Lung (tissue), 11 donors: ENCODE measurements at regions not wholly inside any gene's neighbourhood (a gene's known extent, or its start where the extent isn't known, plus 50 kb on each side); places are given as distances from the start of the nearest gene placed in this dataset.

Experiments used
- ATAC-seq: fragments of 200-7000 bp; cut with Tn5 transposase; one replicate; pipeline ENCODE4 v1.9.1; 2020; ENCODE audit warnings: moderate number of reproducible peaks; ENCODE audit not compliant: insufficient read depth, low FRiP score
- DNase-seq, 3 donors: peaks; one replicate each; pipeline ENCODE4 v3.0.0-alpha.2; 2013 to 2017
- H3K27ac ChIP-seq, 2 donors: one replicate each; pipeline ENCODE4 v1.5.1; 2013; ENCODE audit warnings: mild to moderate bottlenecking in 2 of 2, moderate library complexity in 2 of 2, control low read depth in 1 of 2, inconsistent platforms in 1 of 2, low read depth in 1 of 2, low read length in 1 of 2
- H3K27me3 ChIP-seq, 3 donors: one replicate each; pipeline ENCODE4 v1.5.1; 2013; ENCODE audit warnings: low read length in 2 of 3; ENCODE audit not compliant: control insufficient read depth in 3 of 3, insufficient read depth in 3 of 3
- H3K36me3 ChIP-seq, 4 donors: one replicate each; pipeline ENCODE4 v1.5.1; 2013; ENCODE audit warnings: low read length in 4 of 4, mild to moderate bottlenecking in 1 of 4, moderate library complexity in 1 of 4; ENCODE audit not compliant: control insufficient read depth in 4 of 4, insufficient read depth in 4 of 4
- H3K4me1 ChIP-seq, 5 donors: one replicate each; pipeline ENCODE4 v1.5.1; 2013; ENCODE audit warnings: low read length in 5 of 5, mild to moderate bottlenecking in 2 of 5, moderate library complexity in 1 of 5; ENCODE audit not compliant: control insufficient read depth in 5 of 5, insufficient read depth in 5 of 5
- H3K4me3 ChIP-seq: one replicate; pipeline ENCODE4 v1.5.1; 2013; ENCODE audit warnings: mild to moderate bottlenecking, control low read depth, moderate library complexity
- H3K9ac ChIP-seq, 2 donors: one replicate each; pipeline ENCODE4 v1.5.1; 2013; ENCODE audit warnings: low read length in 2 of 2, control low read depth in 1 of 2; ENCODE audit not compliant: insufficient read depth in 1 of 2
- H3K9me3 ChIP-seq, 4 donors: one replicate each; pipeline ENCODE4 v1.5.1; 2013; ENCODE audit warnings: low read length in 3 of 4, mild to moderate bottlenecking in 1 of 4, moderate library complexity in 1 of 4; ENCODE audit not compliant: control insufficient read depth in 4 of 4, insufficient read depth in 3 of 4
- WGBS, 2 donors: extraction: QIAGEN DNeasy Blood & Tissue Kit; methylation state at CpG; one replicate each; pipeline ENCODE4 v1.1.7; 2013; 5-methylcytosine and 5-hydroxymethylcytosine counted together
- TF ChIP-seq, protein P1 (sequence below): IDR thresholded peaks from 2 replicates; pipeline ENCODE4 v1.5.1; 2012; ENCODE audit warnings: mild to moderate bottlenecking; ENCODE audit errors: control extremely low read depth, extremely low read depth
- donor health status: control.
- donor health status: control.
- donor health status: Bipolar disorder and iron deficiency.
- donor health status: healthy.
- donor health status: DM: yes; HTN: yes; CAD: no.

DNA sequence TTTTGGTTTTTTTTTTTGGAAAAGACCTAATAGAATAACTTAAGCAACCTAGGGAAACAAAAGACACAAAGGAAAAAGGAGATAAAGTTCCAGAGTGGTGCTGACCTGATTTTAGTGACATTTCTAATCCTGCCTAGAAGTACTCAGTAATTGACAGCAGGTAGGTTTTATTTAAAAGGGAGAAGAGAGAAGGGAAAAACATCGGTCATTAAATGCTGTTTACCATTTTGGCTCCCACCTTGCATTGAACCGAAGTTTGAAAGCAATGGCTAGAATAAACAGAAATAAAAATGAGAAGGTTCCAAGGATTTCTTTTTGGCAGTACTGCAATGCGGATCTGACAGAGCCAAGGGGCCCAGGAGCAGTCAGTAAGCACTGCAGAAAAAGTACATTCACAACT lies 115.8 kb upstream of the MAOA start:
- ATAC-seq (no peak), DNase-seq (no peak)
- WGBS, 2 donors: 70 to 91% methylated on average over 3 of the region's 3 CpGs
- Histone ChIP-seq H3K4me1 (no peaks in the 10 kb centered on the region), H3K9ac (no peak overlapping the region), H3K4me3 (no peak overlapping the region), H3K27ac (no peak overlapping the region), H3K36me3 (no peaks in the 10 kb centered on the region), H3K9me3 (peaks cover 0 to 4% (median 0%) of the 10 kb centered on the region in 4 donors), H3K27me3 (peaks cover 0 to 3% (median 3%) of the 10 kb centered on the region in 3 donors)
- TF ChIP-seq, protein P1, sequence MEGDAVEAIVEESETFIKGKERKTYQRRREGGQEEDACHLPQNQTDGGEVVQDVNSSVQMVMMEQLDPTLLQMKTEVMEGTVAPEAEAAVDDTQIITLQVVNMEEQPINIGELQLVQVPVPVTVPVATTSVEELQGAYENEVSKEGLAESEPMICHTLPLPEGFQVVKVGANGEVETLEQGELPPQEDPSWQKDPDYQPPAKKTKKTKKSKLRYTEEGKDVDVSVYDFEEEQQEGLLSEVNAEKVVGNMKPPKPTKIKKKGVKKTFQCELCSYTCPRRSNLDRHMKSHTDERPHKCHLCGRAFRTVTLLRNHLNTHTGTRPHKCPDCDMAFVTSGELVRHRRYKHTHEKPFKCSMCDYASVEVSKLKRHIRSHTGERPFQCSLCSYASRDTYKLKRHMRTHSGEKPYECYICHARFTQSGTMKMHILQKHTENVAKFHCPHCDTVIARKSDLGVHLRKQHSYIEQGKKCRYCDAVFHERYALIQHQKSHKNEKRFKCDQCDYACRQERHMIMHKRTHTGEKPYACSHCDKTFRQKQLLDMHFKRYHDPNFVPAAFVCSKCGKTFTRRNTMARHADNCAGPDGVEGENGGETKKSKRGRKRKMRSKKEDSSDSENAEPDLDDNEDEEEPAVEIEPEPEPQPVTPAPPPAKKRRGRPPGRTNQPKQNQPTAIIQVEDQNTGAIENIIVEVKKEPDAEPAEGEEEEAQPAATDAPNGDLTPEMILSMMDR: no peak

- peaks cover 0 to 6% (median 0%) of the 10 kb centered on the region in 3 donors for H3K27me3 ChIP-seq
- no peak for ATAC-seq
- H3K9ac ChIP-seq: no peak overlapping the region
- no peak overlapping the region for H3K4me3 ChIP-seq
- DNase-seq: peak in 2 of 3 donors; percentile 39 to 62
- H3K27ac ChIP-seq: no peak overlapping the region
- H3K36me3 ChIP-seq: no peaks in the 10 kb centered on the region
- peaks cover 0 to 3% (median 0%) of the 10 kb centered on the region in 4 donors for H3K9me3 ChIP-seq
- WGBS, 2 donors: 32 to 48% methylated on average over 3 of the region's 3 CpGs
- peaks cover 0 to 10% (median 0%) of the 10 kb centered on the region in 5 donors for H3K4me1 ChIP-seq
- TF ChIP-seq, protein P1: no peak
Measured at GRCh38 chrX:43551590-43551989, 104.5 kb upstream of the MAOA start.

DNA sequence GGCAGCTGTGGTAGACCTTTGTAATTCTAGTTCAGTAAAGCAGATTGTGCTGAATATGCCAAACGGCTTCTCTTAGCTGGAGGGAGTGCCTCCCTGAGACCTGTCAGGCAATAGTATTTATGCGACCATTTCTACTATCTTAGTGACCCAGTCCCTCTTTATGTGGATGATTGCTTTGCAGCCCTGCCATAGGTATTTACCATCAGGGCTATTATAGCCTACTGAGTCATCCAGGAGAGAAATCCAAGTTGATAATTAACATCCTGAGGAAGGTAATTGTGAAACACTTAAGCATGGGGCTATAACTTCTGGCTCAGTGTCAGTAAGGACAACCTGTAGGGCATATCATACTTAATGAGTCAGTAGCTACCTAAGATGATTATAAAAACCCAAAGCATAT lies 103.9 kb upstream of the MAOA start:
- peak; percentile 41 for ATAC-seq
- Histone ChIP-seq H3K4me3 (no peak overlapping the region), H3K27me3 (peaks cover 0 to 6% (median 3%) of the 10 kb centered on the region in 3 donors), H3K9ac (no peak overlapping the region), H3K36me3 (no peaks in the 10 kb centered on the region), H3K27ac (no peak overlapping the region), H3K4me1 (peaks cover 0 to 10% (median 0%) of the 10 kb centered on the region in 5 donors), H3K9me3 (peaks cover 0 to 3% (median 0%) of the 10 kb centered on the region in 4 donors)
- TF ChIP-seq, protein P1: no peak
- DNase-seq: no peak
- 46 to 64% methylated on average over 2 of the region's 2 CpGs for WGBS, 2 donors

- peaks cover 0 to 10% (median 0%) of the 10 kb centered on the region in 5 donors for H3K4me1 ChIP-seq
- 78 to 96% methylated on average over 4 of the region's 4 CpGs for WGBS, 2 donors
- no peaks in the 10 kb centered on the region for H3K36me3 ChIP-seq
- peaks cover 0 to 6% (median 3%) of the 10 kb centered on the region in 3 donors for H3K27me3 ChIP-seq
- no peak overlapping the region for H3K27ac ChIP-seq
- no peak for ATAC-seq
- no peak overlapping the region for H3K9ac ChIP-seq
- no peak overlapping the region for H3K4me3 ChIP-seq
- TF ChIP-seq, protein P1: no peak
- no peak for DNase-seq
- H3K9me3 ChIP-seq: peaks cover 0 to 3% (median 0%) of the 10 kb centered on the region in 4 donors
Measured at GRCh38 chrX:43552703-43553102, 103.4 kb upstream of the MAOA start.
